HCT116 (cell line): ENCODE measurements at regions not wholly inside any gene's neighbourhood (a gene's known extent, or its start where the extent isn't known, plus 50 kb on each side); places are given as distances from the start of the nearest gene placed in this dataset.

Source experiments
- ATAC-seq: fragments of 200-7000 bp; cut with Tn5 transposase; 2 replicates; pipeline ENCODE4 v1.9.1; 2020; ENCODE audit warnings: mild to moderate bottlenecking, moderate library complexity
- BruUV-seq: library from RNA; stranded (reverse); fragments of 400-500 nt; replicated peaks from 2 replicates; lab custom pipeline; 2021; lab: Mats Ljungman, UMichigan
- CTCF ChIA-PET: fragments of 300-600 bp; sonication (Branson Sonifier 250); formaldehyde crosslinking; loops from one replicate; lab custom pipeline; 2021; ENCODE audit warnings: antibody characterized with exemption; lab: Charles Lee
- POLR2A ChIA-PET: fragments of 300-600, 350-600 bp; sonication (Branson Sonifier 250); formaldehyde crosslinking; loops from one replicate; lab custom pipeline; 2021; ENCODE audit warnings: antibody characterized with exemption; lab: Charles Lee
- RAD21 ChIA-PET, 2 experiments: fragments of 300-600 bp; sonication (Branson Sonifier 250); formaldehyde crosslinking; loops; one replicate each; lab custom pipeline; 2023; ENCODE audit warnings: low total read pairs in 2 of 2; ENCODE audit not compliant: uncharacterized antibody in 2 of 2, unreplicated experiment in 2 of 2, low non-redundant PET in 1 of 2; lab: Charles Lee
- DNase-seq: peaks from one replicate; pipeline ENCODE4 v3.0.0-alpha.2; 2010; ENCODE audit warnings: low read depth, low spot score
- H2AFZ ChIP-seq: fragments of 200-600 bp; shearing (Covaris generic), sonication (generic); 2 replicates; pipeline ENCODE4 v1.6.1; 2017; ENCODE audit warnings: low read depth, mixed run types, mixed read lengths, antibody characterized with exemption, low read length; ENCODE audit not compliant: poor library complexity, severe bottlenecking
- H3K27ac ChIP-seq: 2 replicates; pipeline ENCODE4 v1.5.1; 2012; ENCODE audit warnings: low read depth, low read length
- H3K27me3 ChIP-seq: fragments of 200-600 bp; sonication (generic); 2 replicates; pipeline ENCODE4 v1.6.1; 2016; ENCODE audit warnings: mixed run types, low read length, mixed read lengths; ENCODE audit not compliant: insufficient read depth
- H3K36me3 ChIP-seq, 2 experiments: fragments of 200-500 bp in 1 of 2; fragments of 200-600 bp in 1 of 2; sonication (Bioruptor generic) in 1 of 2; sonication (generic) in 1 of 2; 2 replicates each; pipeline versions ENCODE4 v1.5.1 to v1.6.1; 2014 to 2016; ENCODE audit warnings: low read length in 2 of 2, inconsistent platforms in 1 of 2, mixed read lengths in 1 of 2, mixed run types in 1 of 2; ENCODE audit not compliant: insufficient read depth in 2 of 2, control insufficient read depth in 1 of 2
- H3K4me1 ChIP-seq, 2 experiments: fragments of 200-600 bp in 1 of 2; sonication (generic) in 1 of 2; 2 replicates each; pipeline versions ENCODE4 v1.5.1 to v1.6.1; 2012 to 2017; ENCODE audit warnings: low read length in 2 of 2, inconsistent platforms in 1 of 2, mild to moderate bottlenecking in 1 of 2, mixed read lengths in 1 of 2, mixed run types in 1 of 2, moderate library complexity in 1 of 2; ENCODE audit not compliant: insufficient read depth in 2 of 2, control insufficient read depth in 1 of 2
- H3K4me2 ChIP-seq: fragments of 200-600 bp; sonication (generic); 2 replicates; pipeline ENCODE4 v1.6.1; 2017; ENCODE audit warnings: mixed run types, low read length, mixed read lengths
- H3K4me3 ChIP-seq, 2 experiments: fragments of 200-600 bp in 1 of 2; sonication (generic) in 1 of 2; replicated peaks in 1 of 2; 2 replicates each; pipeline ENCODE4 v1.5.1; 2011 to 2016; ENCODE audit warnings: low read length in 2 of 2, control low read depth in 1 of 2, low read depth in 1 of 2, mild to moderate bottlenecking in 1 of 2, mixed read lengths in 1 of 2, mixed run types in 1 of 2
- H3K79me2 ChIP-seq: fragments of 200-600 bp; sonication (generic); 2 replicates; pipeline ENCODE4 v1.6.1; 2017; ENCODE audit warnings: mild to moderate bottlenecking, mixed run types, low read length, moderate library complexity, mixed read lengths; ENCODE audit not compliant: insufficient read depth
- H3K9ac ChIP-seq: fragments of 200-600 bp; sonication (generic); 2 replicates; pipeline ENCODE4 v1.6.1; 2016; ENCODE audit warnings: low read length, mixed read lengths
- H3K9me2 ChIP-seq: fragments of 200-600 bp; sonication (generic), shearing (Covaris generic); 2 replicates; pipeline ENCODE4 v1.6.1; 2017; ENCODE audit warnings: mixed run types, mild to moderate bottlenecking, moderate library complexity; ENCODE audit not compliant: insufficient read depth
- H3K9me3 ChIP-seq, 2 experiments: fragments of 200-500 bp in 1 of 2; fragments of 200-600 bp in 1 of 2; sonication (Bioruptor generic) in 1 of 2; sonication (generic) in 1 of 2; 2 replicates each; pipeline ENCODE4 v1.6.1; 2014 to 2017; ENCODE audit warnings: low read length in 2 of 2, mixed read lengths in 2 of 2, inconsistent platforms in 1 of 2, low read depth in 1 of 2, mild to moderate bottlenecking in 1 of 2, mixed run types in 1 of 2, moderate library complexity in 1 of 2; ENCODE audit not compliant: control insufficient read depth in 1 of 2, insufficient read depth in 1 of 2
- H4K20me1 ChIP-seq: fragments of 200-600 bp; sonication (generic), shearing (Covaris generic); 2 replicates; pipeline ENCODE4 v1.6.1; 2017; ENCODE audit warnings: mixed run types, mild to moderate bottlenecking, moderate library complexity; ENCODE audit not compliant: insufficient read depth
- EGR1 ChIP-seq: IDR thresholded peaks from 2 replicates; pipeline ENCODE4 v1.6.1; 2012; ENCODE audit warnings: low read depth
- ELF1 ChIP-seq: IDR thresholded peaks from 2 replicates; pipeline ENCODE4 v1.6.1; 2012; ENCODE audit warnings: low read depth, borderline replicate concordance
- EZH2phosphoT487 ChIP-seq: fragments of 200-600 bp; IDR thresholded peaks from 2 replicates; pipeline ENCODE4 v1.6.1; 2018; ENCODE audit warnings: antibody characterized with exemption, borderline replicate concordance
- FOSL1 ChIP-seq: IDR thresholded peaks from 2 replicates; pipeline ENCODE4 v1.6.1; 2012; ENCODE audit warnings: low read depth
- JUND ChIP-seq: IDR thresholded peaks from 2 replicates; pipeline ENCODE4 v1.6.1; 2012
- MAX ChIP-seq: IDR thresholded peaks from 2 replicates; pipeline ENCODE4 v1.6.1; 2012
- REST ChIP-seq: IDR thresholded peaks from 2 replicates; pipeline ENCODE4 v1.6.1; 2012; ENCODE audit warnings: low read depth
- SRF ChIP-seq: IDR thresholded peaks from 2 replicates; pipeline ENCODE4 v1.6.1; 2012; ENCODE audit warnings: low read depth
- TCF7L2 ChIP-seq: IDR thresholded peaks from 2 replicates; pipeline ENCODE4 v1.7.0; 2011; ENCODE audit warnings: borderline replicate concordance, inconsistent platforms; ENCODE audit not compliant: insufficient read depth, insufficient read length; ENCODE audit errors: extremely low read depth
- YY1 ChIP-seq: IDR thresholded peaks from 2 replicates; pipeline ENCODE4 v1.6.1; 2011; ENCODE audit warnings: low read length, low read depth, moderate library complexity, mild to moderate bottlenecking; ENCODE audit not compliant: insufficient replicate concordance; ENCODE audit errors: extremely low read depth
- ZNF274 ChIP-seq: fragments of 200-500 bp; sonication (Bioruptor generic); IDR thresholded peaks from 2 replicates; pipeline ENCODE4 v1.6.1; 2014; ENCODE audit warnings: mild to moderate bottlenecking, low read depth, low read length, inconsistent platforms
- intact Hi-C: fragments of 100-400 bp; cut with micrococcal nuclease; formaldehyde crosslinking; loops from 2 replicates; pipeline ENCODE4 v1.10.0; 2022
- TF ChIP-seq, protein P1 (sequence below): IDR thresholded peaks from 2 replicates; pipeline ENCODE4 v1.6.1; 2012
- TF ChIP-seq, protein P2 (sequence below): IDR thresholded peaks from 2 replicates; pipeline ENCODE4 v1.6.1; 2011; ENCODE audit warnings: mild to moderate bottlenecking, low read length, moderate library complexity; ENCODE audit not compliant: insufficient replicate concordance; ENCODE audit errors: extremely low read depth

- H3K9me3 ChIP-seq, result no peaks in the 10 kb centered on the region
- no peak overlapping the region for H3K27ac ChIP-seq
- ATAC-seq, result no peak
- peaks cover 3 to 6% of the 10 kb centered on the region in 2 experiments; a peak in 2 of 4 replicates for H3K4me1 ChIP-seq
- TF ChIP-seq FOSL1 (no peak), EZH2phosphoT487 (no peak), MAX (no peak), REST (no peak), ZNF274 (no peak), JUND (no peak), SRF (no peak), ELF1 (no peak), TCF7L2 (no peak), YY1 (no peak), EGR1 (no peak)
- TF ChIP-seq, protein P1, sequence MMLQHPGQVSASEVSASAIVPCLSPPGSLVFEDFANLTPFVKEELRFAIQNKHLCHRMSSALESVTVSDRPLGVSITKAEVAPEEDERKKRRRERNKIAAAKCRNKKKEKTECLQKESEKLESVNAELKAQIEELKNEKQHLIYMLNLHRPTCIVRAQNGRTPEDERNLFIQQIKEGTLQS, result no peak
- TF ChIP-seq, protein P2, sequence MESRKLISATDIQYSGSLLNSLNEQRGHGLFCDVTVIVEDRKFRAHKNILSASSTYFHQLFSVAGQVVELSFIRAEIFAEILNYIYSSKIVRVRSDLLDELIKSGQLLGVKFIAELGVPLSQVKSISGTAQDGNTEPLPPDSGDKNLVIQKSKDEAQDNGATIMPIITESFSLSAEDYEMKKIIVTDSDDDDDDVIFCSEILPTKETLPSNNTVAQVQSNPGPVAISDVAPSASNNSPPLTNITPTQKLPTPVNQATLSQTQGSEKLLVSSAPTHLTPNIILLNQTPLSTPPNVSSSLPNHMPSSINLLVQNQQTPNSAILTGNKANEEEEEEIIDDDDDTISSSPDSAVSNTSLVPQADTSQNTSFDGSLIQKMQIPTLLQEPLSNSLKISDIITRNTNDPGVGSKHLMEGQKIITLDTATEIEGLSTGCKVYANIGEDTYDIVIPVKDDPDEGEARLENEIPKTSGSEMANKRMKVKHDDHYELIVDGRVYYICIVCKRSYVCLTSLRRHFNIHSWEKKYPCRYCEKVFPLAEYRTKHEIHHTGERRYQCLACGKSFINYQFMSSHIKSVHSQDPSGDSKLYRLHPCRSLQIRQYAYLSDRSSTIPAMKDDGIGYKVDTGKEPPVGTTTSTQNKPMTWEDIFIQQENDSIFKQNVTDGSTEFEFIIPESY, result no peak
- TF ChIP-seq, all 23 proteins: peak for 0
- ChIA-PET CTCF (no interaction called here), POLR2A (no interaction called here), RAD21 (no interaction called here)
- BruUV-seq, result no TSS peak
- Histone ChIP-seq H3K27me3 (peaks cover 2% of the 10 kb centered on the region; the same call in 1 of the 2 replicates), H3K4me2 (no peak overlapping the region), H3K79me2 (no peaks in the 10 kb centered on the region), H3K9me2 (no peaks in the 10 kb centered on the region), H3K4me3 (no peak overlapping the region), H4K20me1 (no peaks in the 10 kb centered on the region), H2AFZ (no peak overlapping the region), H3K36me3 (no peaks in the 10 kb centered on the region), H3K9ac (no peak overlapping the region)
- no peak for DNase-seq
- intact Hi-C loops, result no loop called here
Measured at GRCh38 chr2:15814946-15815345, 125.4 kb upstream of the MYCN start.
